22Rv1 (cell line): ENCODE measurements at regions not wholly inside any gene's neighbourhood (a gene's known extent, or its start where the extent isn't known, plus 50 kb on each side); places are given as distances from the start of the nearest gene placed in this dataset.

Experiments
- H3K27ac ChIP-seq: fragments of 450-650 bp; 2 replicates; pipeline ENCODE4 v1.5.1; 2017
- CTCF ChIP-seq: fragments of 450-650 bp; IDR thresholded peaks from 2 replicates; pipeline ENCODE4 v1.5.1; 2017; ENCODE audit warnings: mild to moderate bottlenecking
- ZFX ChIP-seq: fragments of 450-650 bp; IDR thresholded peaks from 2 replicates; pipeline ENCODE4 v1.6.1; 2017; ENCODE audit warnings: antibody characterized with exemption, borderline replicate concordance

DNA sequence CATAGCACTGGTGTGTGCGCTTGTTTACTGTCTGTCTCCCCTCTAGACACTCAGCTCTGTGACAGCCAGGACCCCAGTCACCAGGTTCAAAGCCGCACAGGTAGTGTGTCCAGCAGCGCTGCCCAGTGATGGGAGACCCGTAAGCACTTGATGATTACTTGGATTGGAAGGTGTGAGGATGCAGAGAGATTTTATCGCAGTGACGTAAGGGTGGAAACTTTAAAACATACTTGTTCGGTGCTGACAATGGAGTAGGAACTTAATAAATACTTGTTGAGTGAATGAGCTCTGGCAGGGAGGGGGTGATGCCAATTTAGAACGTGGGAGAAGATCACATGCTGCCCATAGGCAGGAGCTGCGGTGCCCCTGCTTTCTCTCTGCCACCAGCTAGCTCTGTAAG lies 99.2 kb upstream of the PITX1 start:
- no peak overlapping the region for H3K27ac ChIP-seq

GRCh38 chr5:135131801-135132680 lies 98.0 kb upstream of the PITX1 start:
- no peak for TF ChIP-seq CTCF
- H3K27ac ChIP-seq: no peak overlapping the region

More for the DNA sequence above, 99.2 kb upstream of the PITX1 start:
- TF ChIP-seq CTCF (no peak), ZFX (no peak)

DNA sequence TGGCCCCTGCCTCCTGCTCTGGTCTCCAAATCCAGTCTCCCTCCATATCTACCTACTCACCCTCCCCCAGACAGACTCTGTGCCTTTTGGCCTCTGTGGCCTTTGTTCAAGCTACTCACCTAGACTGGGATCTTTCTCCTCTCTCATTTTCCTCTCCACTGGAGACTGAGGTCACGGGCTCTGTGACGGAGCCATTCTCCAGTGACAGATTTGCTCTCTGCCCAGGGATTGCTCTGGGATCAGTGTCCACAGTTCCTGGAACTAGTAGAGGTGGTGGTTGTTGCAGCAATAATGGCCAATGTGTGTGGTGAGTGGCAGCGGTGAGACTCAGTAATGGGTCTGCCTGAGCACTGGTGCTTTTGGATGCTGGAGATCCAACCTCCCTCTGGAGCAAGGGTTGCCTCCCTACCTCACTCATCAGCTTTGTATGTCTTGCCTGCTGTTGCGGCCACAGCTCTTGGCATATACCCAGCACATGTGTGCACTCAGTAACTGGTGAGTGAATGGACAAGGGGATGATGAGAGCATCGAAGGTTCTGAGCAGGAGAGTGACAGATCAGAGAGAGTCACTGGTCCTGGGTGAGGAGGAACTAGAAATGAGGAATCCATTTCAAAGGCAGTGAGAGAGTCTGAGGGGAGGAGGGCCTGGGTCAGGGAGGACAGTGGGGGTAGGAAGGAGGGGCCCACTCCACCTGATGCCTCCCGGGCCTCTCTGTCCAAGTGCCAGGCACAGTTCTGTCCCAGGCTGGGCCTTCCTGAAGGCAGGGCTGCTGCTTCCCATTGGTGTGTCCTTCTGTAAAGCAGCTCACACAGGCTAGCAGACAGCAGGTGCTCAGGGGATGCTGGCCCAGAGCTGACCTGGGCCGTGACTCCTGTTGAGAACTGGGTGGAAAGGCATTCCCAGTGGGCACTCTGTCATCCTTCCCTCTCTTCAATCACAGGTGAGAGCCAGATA lies 96.5 kb upstream of the PITX1 start:
- TF ChIP-seq ZFX (no peak), CTCF (no peak)
- no peak overlapping the region for H3K27ac ChIP-seq

- no peak for TF ChIP-seq CTCF
- no peak for TF ChIP-seq ZFX
- no peak overlapping the region for H3K27ac ChIP-seq
Measured at GRCh38 chr5:135129307-135129706, 95.3 kb upstream of the PITX1 start.

DNA sequence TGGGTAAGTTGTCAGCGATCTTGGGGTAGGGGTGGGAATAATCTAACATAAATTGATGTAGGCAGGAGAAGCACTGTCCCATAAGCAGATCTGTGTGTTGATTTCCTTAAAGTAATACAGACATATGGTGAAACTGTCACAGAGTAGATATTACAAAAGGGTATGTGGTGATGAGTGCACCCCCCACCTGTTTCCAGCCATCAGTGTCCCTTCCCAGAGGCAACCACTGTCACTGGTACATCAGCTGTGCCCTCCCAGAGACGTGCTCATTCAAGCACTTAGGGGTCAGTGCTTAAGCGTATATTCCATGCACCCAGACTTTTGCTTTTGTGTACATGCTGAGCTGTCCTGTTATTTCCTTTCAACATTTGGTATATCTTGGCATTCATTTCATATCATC lies 94.3 kb upstream of the PITX1 start:
- TF ChIP-seq ZFX (no peak), CTCF (no peak)
- H3K27ac ChIP-seq: no peak overlapping the region

- no peak overlapping the region for H3K27ac ChIP-seq
- TF ChIP-seq CTCF (no peak), ZFX (no peak)
Measured at GRCh38 chr5:135127439-135128240, 93.6 kb upstream of the PITX1 start.
